Glutamatergic neuron (in vitro differentiated cells): ENCODE measurements at regions not wholly inside any gene's neighbourhood (a gene's known extent, or its start where the extent isn't known, plus 50 kb on each side); places are given as distances from the start of the nearest gene placed in this dataset.

ENCODE experiments used
- DNase-seq: peaks from one replicate; pipeline ENCODE4 v3.0.0; 2022
- H3K27ac Mint-ChIP-seq: one replicate; pipeline ENCODE4 v1.8.0; 2020; ENCODE audit warnings: mild to moderate bottlenecking, mixed read lengths, inconsistent platforms; ENCODE audit not compliant: unreplicated experiment
- H3K27me3 Mint-ChIP-seq: one replicate; pipeline ENCODE4 v1.8.0; 2020; ENCODE audit warnings: mild to moderate bottlenecking, moderate library complexity, mixed read lengths, inconsistent platforms; ENCODE audit not compliant: unreplicated experiment
- H3K36me3 Mint-ChIP-seq: one replicate; pipeline ENCODE4 v1.8.0; 2020; ENCODE audit warnings: mild to moderate bottlenecking, mixed read lengths, inconsistent platforms; ENCODE audit not compliant: unreplicated experiment
- H3K4me1 Mint-ChIP-seq: one replicate; pipeline ENCODE4 v1.8.0; 2020; ENCODE audit warnings: mild to moderate bottlenecking, low read depth, mixed read lengths, inconsistent platforms; ENCODE audit not compliant: unreplicated experiment
- H3K4me3 Mint-ChIP-seq: one replicate; pipeline ENCODE4 v1.8.0; 2020; ENCODE audit warnings: mild to moderate bottlenecking, mixed read lengths, inconsistent platforms; ENCODE audit not compliant: unreplicated experiment
- H3K9me3 Mint-ChIP-seq: one replicate; pipeline ENCODE4 v1.8.0; 2020; ENCODE audit warnings: mild to moderate bottlenecking, moderate library complexity, mixed read lengths, inconsistent platforms; ENCODE audit not compliant: unreplicated experiment
- TF ChIP-seq, protein P1 (sequence below): fragments of 200-600 bp; sonication (generic); IDR thresholded peaks from one replicate; pipeline ENCODE4 v1.5.0; 2021; ENCODE audit not compliant: partially characterized antibody, unreplicated experiment

- Mint-ChIP-seq H3K27ac (no peak overlapping the region), H3K27me3 (no peaks in the 10 kb centered on the region), H3K36me3 (no peaks in the 10 kb centered on the region), H3K4me1 (no peaks in the 10 kb centered on the region), H3K4me3 (no peak overlapping the region), H3K9me3 (no peaks in the 10 kb centered on the region)
- no peak for DNase-seq
- TF ChIP-seq, protein P1, sequence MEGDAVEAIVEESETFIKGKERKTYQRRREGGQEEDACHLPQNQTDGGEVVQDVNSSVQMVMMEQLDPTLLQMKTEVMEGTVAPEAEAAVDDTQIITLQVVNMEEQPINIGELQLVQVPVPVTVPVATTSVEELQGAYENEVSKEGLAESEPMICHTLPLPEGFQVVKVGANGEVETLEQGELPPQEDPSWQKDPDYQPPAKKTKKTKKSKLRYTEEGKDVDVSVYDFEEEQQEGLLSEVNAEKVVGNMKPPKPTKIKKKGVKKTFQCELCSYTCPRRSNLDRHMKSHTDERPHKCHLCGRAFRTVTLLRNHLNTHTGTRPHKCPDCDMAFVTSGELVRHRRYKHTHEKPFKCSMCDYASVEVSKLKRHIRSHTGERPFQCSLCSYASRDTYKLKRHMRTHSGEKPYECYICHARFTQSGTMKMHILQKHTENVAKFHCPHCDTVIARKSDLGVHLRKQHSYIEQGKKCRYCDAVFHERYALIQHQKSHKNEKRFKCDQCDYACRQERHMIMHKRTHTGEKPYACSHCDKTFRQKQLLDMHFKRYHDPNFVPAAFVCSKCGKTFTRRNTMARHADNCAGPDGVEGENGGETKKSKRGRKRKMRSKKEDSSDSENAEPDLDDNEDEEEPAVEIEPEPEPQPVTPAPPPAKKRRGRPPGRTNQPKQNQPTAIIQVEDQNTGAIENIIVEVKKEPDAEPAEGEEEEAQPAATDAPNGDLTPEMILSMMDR: no peak
Observed at GRCh38 chr4:92031825-92032224, 271.9 kb upstream of the GRID2 start.

GRCh38 chr4:92035666-92036065 is 268.1 kb upstream of the GRID2 start:
- H3K36me3 Mint-ChIP-seq: no peaks in the 10 kb centered on the region
- DNase-seq: no peak
- H3K9me3 Mint-ChIP-seq: no peaks in the 10 kb centered on the region
- H3K27ac Mint-ChIP-seq: no peak overlapping the region
- no peaks in the 10 kb centered on the region for H3K27me3 Mint-ChIP-seq
- no peak overlapping the region for H3K4me3 Mint-ChIP-seq
- TF ChIP-seq, protein P1: no peak
- H3K4me1 Mint-ChIP-seq: no peaks in the 10 kb centered on the region

DNA sequence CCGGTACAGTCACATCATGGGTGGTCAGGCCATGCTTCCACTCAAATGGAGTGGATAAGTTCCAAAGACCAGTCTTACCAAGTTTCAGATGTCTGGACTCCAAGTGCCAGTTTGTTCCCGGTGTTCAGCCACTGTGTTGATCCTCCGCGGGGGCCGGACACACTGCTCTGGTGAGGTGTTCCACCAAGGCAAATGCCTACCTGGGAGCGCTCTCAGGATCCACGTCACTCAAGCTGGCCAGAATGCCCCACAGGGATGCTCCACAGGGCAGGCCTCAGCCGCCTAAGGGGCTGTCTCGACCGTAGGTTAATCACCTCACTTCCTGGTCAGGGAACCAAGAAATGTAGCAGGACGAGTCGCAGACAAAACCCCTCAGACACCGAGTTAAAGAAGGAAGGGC is 258.0 kb upstream of the GRID2 start:
- Mint-ChIP-seq H3K36me3 (no peaks in the 10 kb centered on the region), H3K4me3 (no peak overlapping the region), H3K9me3 (no peaks in the 10 kb centered on the region), H3K4me1 (no peaks in the 10 kb centered on the region), H3K27ac (no peak overlapping the region), H3K27me3 (no peaks in the 10 kb centered on the region)
- TF ChIP-seq, protein P1: no peak
- no peak for DNase-seq

DNA sequence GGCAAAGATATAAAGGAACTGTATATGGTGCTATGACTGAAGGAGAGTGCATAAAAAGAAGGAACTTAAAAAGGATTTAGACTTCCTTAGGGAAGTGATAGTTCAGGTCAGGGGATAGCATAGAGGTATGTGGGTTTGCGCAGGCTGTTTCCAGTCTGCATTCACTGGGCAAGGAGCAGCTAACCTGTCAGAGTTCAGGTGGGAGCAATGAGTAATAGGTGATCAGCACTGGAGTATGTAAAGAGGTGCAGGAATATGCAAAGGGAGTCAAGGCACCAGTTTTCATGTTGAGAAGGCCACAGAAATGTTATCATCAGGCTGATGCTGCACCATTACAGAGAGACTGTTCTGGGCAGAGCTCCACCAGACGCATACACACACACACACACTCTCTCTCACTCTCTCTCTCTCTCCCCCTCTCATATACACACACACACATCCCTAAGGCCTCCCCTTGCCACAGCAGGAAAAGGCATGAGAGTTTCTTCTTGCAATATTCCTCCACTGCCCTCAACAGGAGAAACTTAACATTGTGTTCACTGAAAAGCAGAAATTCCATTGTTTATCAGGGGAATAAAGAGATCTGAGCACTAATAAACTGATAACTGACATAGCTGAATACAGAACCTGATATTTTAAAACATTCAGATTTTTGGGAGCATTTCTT is 256.4 kb upstream of the GRID2 start:
- peaks cover 4% of the 10 kb centered on the region for H3K9me3 Mint-ChIP-seq
- H3K4me1 Mint-ChIP-seq: no peaks in the 10 kb centered on the region
- DNase-seq: no peak
- H3K27ac Mint-ChIP-seq: no peak overlapping the region
- peaks cover 4% of the 10 kb centered on the region for H3K36me3 Mint-ChIP-seq
- H3K27me3 Mint-ChIP-seq: no peaks in the 10 kb centered on the region
- TF ChIP-seq, protein P1: no peak
- H3K4me3 Mint-ChIP-seq: no peak overlapping the region

- Mint-ChIP-seq H3K36me3 (peaks cover 4% of the 10 kb centered on the region), H3K9me3 (peaks cover 4% of the 10 kb centered on the region), H3K27ac (no peak overlapping the region), H3K4me1 (no peaks in the 10 kb centered on the region), H3K27me3 (no peaks in the 10 kb centered on the region), H3K4me3 (no peak overlapping the region)
- TF ChIP-seq, protein P1: no peak
- no peak for DNase-seq
Observed at GRCh38 chr4:92050875-92051274, 252.9 kb upstream of the GRID2 start.
